OCI-LY7 (cell line): ENCODE measurements at regions not wholly inside any gene's neighbourhood (a gene's known extent, or its start where the extent isn't known, plus 50 kb on each side); places are given as distances from the start of the nearest gene placed in this dataset.

Experiments used
- BruUV-seq: library from RNA; stranded (reverse); fragments of 400-500 nt; replicated peaks from 2 replicates; lab custom pipeline; 2021; lab: Mats Ljungman, UMichigan
- CTCF ChIA-PET: fragments of 300-600 bp; sonication (Branson Sonifier 250); formaldehyde crosslinking; loops from one replicate; lab custom pipeline; 2022; ENCODE audit warnings: antibody characterized with exemption; ENCODE audit not compliant: unreplicated experiment; lab: Charles Lee
- POLR2A ChIA-PET: fragments of 300-600 bp; sonication (Branson Sonifier 250); formaldehyde crosslinking; loops from one replicate; lab custom pipeline; 2022; ENCODE audit warnings: antibody characterized with exemption; lab: Charles Lee
- DNase-seq: peaks from one replicate; pipeline ENCODE4 v3.0.0-alpha.2; 2015; ENCODE audit warnings: low spot score
- H2AFZ ChIP-seq: fragments of 200-600 bp; sonication (generic), shearing (Covaris generic); 2 replicates; pipeline ENCODE4 v1.6.1; 2014; ENCODE audit warnings: mild to moderate bottlenecking, antibody characterized with exemption, low read length, moderate library complexity
- H3K27ac ChIP-seq: fragments of 200-600 bp; sonication (generic); 2 replicates; pipeline ENCODE4 v1.5.1; 2014; ENCODE audit warnings: mixed run types, low read depth, mild to moderate bottlenecking, moderate library complexity, low read length, inconsistent platforms; ENCODE audit not compliant: poor library complexity, severe bottlenecking
- H3K36me3 ChIP-seq: fragments of 200-600 bp; sonication (generic); 2 replicates; pipeline ENCODE4 v1.6.1; 2014; ENCODE audit warnings: mild to moderate bottlenecking, antibody characterized with exemption, low read length, moderate library complexity, mixed read lengths; ENCODE audit not compliant: insufficient read depth
- H3K4me1 ChIP-seq: fragments of 200-600 bp; sonication (generic); 2 replicates; pipeline ENCODE4 v1.5.1; 2014; ENCODE audit warnings: mild to moderate bottlenecking, low read length; ENCODE audit not compliant: insufficient read depth, poor library complexity, severe bottlenecking
- H3K4me2 ChIP-seq: fragments of 200-600 bp; sonication (generic); 2 replicates; pipeline ENCODE4 v1.6.1; 2014; ENCODE audit warnings: mild to moderate bottlenecking, low read length
- H3K4me3 ChIP-seq: fragments of 200-600 bp; sonication (generic); 2 replicates; pipeline ENCODE4 v1.5.1; 2014; ENCODE audit warnings: mild to moderate bottlenecking, low read depth, low read length; ENCODE audit not compliant: poor library complexity, severe bottlenecking
- H3K79me2 ChIP-seq: fragments of 200-600 bp; sonication (generic); 2 replicates; pipeline ENCODE4 v1.6.1; 2016; ENCODE audit warnings: low read depth, mild to moderate bottlenecking, low read length, moderate library complexity, mixed read lengths; ENCODE audit not compliant: insufficient read depth
- H3K9me2 ChIP-seq: fragments of 200-600 bp; sonication (generic); 2 replicates; pipeline ENCODE4 v1.6.1; 2016; ENCODE audit warnings: mild to moderate bottlenecking, low read length, mixed read lengths; ENCODE audit not compliant: insufficient read depth
- H3K9me3 ChIP-seq: fragments of 200-600 bp; sonication (generic); 2 replicates; pipeline ENCODE4 v1.6.1; 2014; ENCODE audit warnings: mild to moderate bottlenecking, mixed run types, low read length, mixed read lengths
- H4K20me1 ChIP-seq: fragments of 200-600 bp; sonication (generic); 2 replicates; pipeline ENCODE4 v1.6.1; 2014; ENCODE audit warnings: mild to moderate bottlenecking, antibody characterized with exemption, low read length, moderate library complexity, mixed read lengths; ENCODE audit not compliant: insufficient read depth
- CTCF ChIP-seq: fragments of 200-600 bp; sonication (generic); conservative IDR thresholded peaks from 2 replicates; pipeline ENCODE4 v1.5.1; 2014; ENCODE audit warnings: mild to moderate bottlenecking, antibody characterized with exemption, low read length, moderate library complexity, mixed read lengths
- EZH2phosphoT487 ChIP-seq: fragments of 200-600 bp; sonication (generic); IDR thresholded peaks from 2 replicates; pipeline ENCODE4 v1.6.1; 2018; ENCODE audit warnings: low read depth, borderline replicate concordance, mild to moderate bottlenecking, mixed run types, antibody characterized with exemption, low read length, moderate library complexity, mixed read lengths
- intact Hi-C: fragments of 100-400 bp; cut with micrococcal nuclease; formaldehyde crosslinking; loops from one replicate; pipeline ENCODE4 v1.10.0; 2022; ENCODE audit not compliant: unreplicated experiment

GRCh38 chr10:128814024-128814423, 653.0 kb upstream of the MGMT start:
- TF ChIP-seq EZH2phosphoT487 (no peak), CTCF (no peak)

GRCh38 chr10:128814782-128815181, 652.3 kb upstream of the MGMT start:
- DNase-seq: no peak
- Histone ChIP-seq H2AFZ (no peak overlapping the region), H3K36me3 (no peaks in the 10 kb centered on the region), H3K4me3 (no peak overlapping the region), H3K4me1 (no peaks in the 10 kb centered on the region), H3K4me2 (no peak overlapping the region), H3K79me2 (no peaks in the 10 kb centered on the region), H4K20me1 (no peaks in the 10 kb centered on the region), H3K27ac (no peak overlapping the region), H3K9me3 (no peaks in the 10 kb centered on the region), H3K9me2 (no peaks in the 10 kb centered on the region)
- TF ChIP-seq EZH2phosphoT487 (no peak), CTCF (no peak)
- POLR2A ChIA-PET: no interaction called here
- intact Hi-C loops: no loop called here
- CTCF ChIA-PET: no interaction called here
- no TSS peak for BruUV-seq

More at GRCh38 chr10:128814024-128814423, 653.0 kb upstream of the MGMT start:
- BruUV-seq: no TSS peak
- Histone ChIP-seq H4K20me1 (no peaks in the 10 kb centered on the region), H3K4me2 (no peak overlapping the region), H3K79me2 (no peaks in the 10 kb centered on the region), H3K27ac (no peak overlapping the region), H2AFZ (no peak overlapping the region), H3K9me2 (no peaks in the 10 kb centered on the region), H3K36me3 (no peaks in the 10 kb centered on the region), H3K4me1 (no peaks in the 10 kb centered on the region), H3K9me3 (no peaks in the 10 kb centered on the region), H3K4me3 (no peak overlapping the region)
- POLR2A ChIA-PET: no interaction called here
- CTCF ChIA-PET: no interaction called here
- no peak for DNase-seq
- intact Hi-C loops: no loop called here

GRCh38 chr10:128816726-128817125, 650.3 kb upstream of the MGMT start:
- intact Hi-C loops: no loop called here
- ChIA-PET CTCF (no interaction called here), POLR2A (no interaction called here)
- Histone ChIP-seq H2AFZ (no peak overlapping the region), H3K9me3 (no peaks in the 10 kb centered on the region), H3K4me2 (no peak overlapping the region), H3K9me2 (no peaks in the 10 kb centered on the region), H3K4me1 (no peaks in the 10 kb centered on the region), H3K36me3 (no peaks in the 10 kb centered on the region), H4K20me1 (no peaks in the 10 kb centered on the region), H3K4me3 (no peak overlapping the region), H3K79me2 (no peaks in the 10 kb centered on the region), H3K27ac (no peak overlapping the region)
- TF ChIP-seq CTCF (no peak), EZH2phosphoT487 (no peak)
- DNase-seq: no peak
- BruUV-seq: no TSS peak
